Superior temporal gyrus (tissue), 1 donor: ENCODE measurements at regions not wholly inside any gene's neighbourhood (a gene's known extent, or its start where the extent isn't known, plus 50 kb on each side); places are given as distances from the start of the nearest gene placed in this dataset.
"Not testable (repeated sequence)": the region's sequence is repeated elsewhere in the genome, so short reads cannot be mapped to it uniquely, and the experiment has no call there.

Experiments used
- DNase-seq: peaks from one replicate; pipeline ENCODE4 v3.0.0-alpha.2; 2016; ENCODE audit errors: extremely low spot score

GRCh38 chr11:119586181-119586580 lies 142.8 kb downstream of the NECTIN1 start:
- no peak for DNase-seq

GRCh38 chr11:119585043-119585781 lies 143.8 kb downstream of the NECTIN1 start:
- DNase-seq, result no peak

- DNase-seq, result peak; percentile 75
These were observed 144.6 kb downstream of the NECTIN1 start for GRCh38 chr11:119584193-119585042.

GRCh38 chr11:119583585-119583984 lies 145.4 kb downstream of the NECTIN1 start:
- DNase-seq, result no peak

- not testable (repeated sequence) for DNase-seq
These were observed 147.6 kb downstream of the NECTIN1 start for GRCh38 chr11:119581396-119581795.

GRCh38 chr11:119580751-119581150 lies 148.2 kb downstream of the NECTIN1 start:
- DNase-seq, result no peak

- no peak for DNase-seq
These were observed 148.9 kb downstream of the NECTIN1 start for GRCh38 chr11:119580081-119580480.

- DNase-seq, result no peak
These were observed 150.3 kb downstream of the NECTIN1 start for GRCh38 chr11:119578521-119579191.

- no peak for DNase-seq
These were observed 150.9 kb upstream of the THY1 start for GRCh38 chr11:119573858-119574257.

- no peak for DNase-seq
These were observed 149.8 kb upstream of the THY1 start for GRCh38 chr11:119572481-119573424.

- no peak for DNase-seq
These were observed 148.3 kb upstream of the THY1 start for GRCh38 chr11:119571311-119571710.

- peak; percentile 74 for DNase-seq
These were observed 145.0 kb upstream of the THY1 start for GRCh38 chr11:119567688-119568582.

- DNase-seq, result no peak
These were observed 143.3 kb upstream of the THY1 start for GRCh38 chr11:119566319-119566718.

- not testable (repeated sequence) for DNase-seq
These were observed 142.7 kb upstream of the THY1 start for GRCh38 chr11:119565693-119566092.

GRCh38 chr11:119560961-119561360 lies 138.0 kb upstream of the THY1 start:
- DNase-seq, result no peak

- DNase-seq, result no peak
These were observed 137.3 kb upstream of the THY1 start for GRCh38 chr11:119560291-119560690.

GRCh38 chr11:119552106-119552485 lies 129.1 kb upstream of the THY1 start:
- DNase-seq, result no peak

- no peak for DNase-seq
These were observed 128.6 kb upstream of the THY1 start for GRCh38 chr11:119551420-119552105.

- no peak for DNase-seq
These were observed 127.2 kb upstream of the THY1 start for GRCh38 chr11:119550053-119550752.
